ENCODE measurements at regions not wholly inside any gene's neighbourhood (a gene's known extent, or its start where the extent isn't known, plus 50 kb on each side); places are given as distances from the start of the nearest gene placed in this dataset.
"Not testable (repeated sequence)": the region's sequence is repeated elsewhere in the genome, so short reads cannot be mapped to it uniquely, and the experiment has no call there.

GRCh38 chr10:46098386-46098785, 52.3 kb upstream of the MSMB start:
- Histone ChIP-seq H3K36me3 (ENCODE audit: control insufficient read depth in 2 of 2, extremely low read depth in 1 of 2, insufficient read depth in 2 of 2, low read length in 2 of 2) (no peaks in the 10 kb centered on the region), H3K9me1 (replicated peaks; ENCODE audit: control insufficient read depth, extremely low read depth, insufficient read depth, low read length) (no peaks in the 10 kb centered on the region)
- intact Hi-C loops (cut with micrococcal nuclease), result no loop called here

GRCh38 chr10:46098925-46099324, 52.9 kb upstream of the MSMB start:
- H3K27me3 ChIP-seq (ENCODE audit: control insufficient read depth in 2 of 2, insufficient read depth in 2 of 2, low read length in 2 of 2); BruUV-seq (replicated peaks); dilution Hi-C loops (cut with MboI; ENCODE audit: extremely low pct_ligation_motif_present, low sequenced_read_pairs); H3K9me3 ChIP-seq (replicated peaks; ENCODE audit: control insufficient read depth, insufficient read depth, low read length); H3K36me3 ChIP-seq (ENCODE audit: control insufficient read depth in 2 of 2, extremely low read depth in 1 of 2, insufficient read depth in 2 of 2, low read length in 2 of 2); H3K9ac ChIP-seq (replicated peaks; ENCODE audit: extremely low read depth, insufficient read depth, low read length); H3K4me2 ChIP-seq (ENCODE audit: insufficient read depth, low read length); H4K20me1 ChIP-seq (replicated peaks; ENCODE audit: control insufficient read depth, extremely low read depth, insufficient read depth, low read length); H3K4me3 ChIP-seq (replicated peaks in 1 of 3; ENCODE audit: insufficient read depth in 1 of 3, low read depth in 1 of 3, low read length in 3 of 3); DNase-seq (ENCODE audit: low read depth, low spot score); H3K79me2 ChIP-seq (ENCODE audit: control insufficient read depth, insufficient read depth, low read length); intact Hi-C loops (cut with micrococcal nuclease); FAIRE-seq; H3K9me1 ChIP-seq (replicated peaks; ENCODE audit: control insufficient read depth, extremely low read depth, insufficient read depth, low read length); CTCF ChIA-PET; POLR2A ChIA-PET; H2AFZ ChIP-seq (ENCODE audit: low read depth, low read length); H3K27ac ChIP-seq (ENCODE audit: insufficient read depth, low read depth, low read length): not testable (repeated sequence)
- peaks cover 12% of the 10 kb centered on the region for H3K4me1 ChIP-seq (ENCODE audit: control insufficient read depth, extremely low read depth, insufficient read depth, low read length)

More at GRCh38 chr10:46098386-46098785, 52.3 kb upstream of the MSMB start:
- dilution Hi-C loops (cut with MboI; ENCODE audit: extremely low pct_ligation_motif_present, low sequenced_read_pairs), result no loop called here
- ChIA-PET POLR2A (no interaction called here), CTCF (no interaction called here)
- no peak for FAIRE-seq
- no peaks in the 10 kb centered on the region for H4K20me1 ChIP-seq (replicated peaks; ENCODE audit: control insufficient read depth, extremely low read depth, insufficient read depth, low read length)
- H3K4me1 ChIP-seq (ENCODE audit: control insufficient read depth, extremely low read depth, insufficient read depth, low read length), result peaks cover 12% of the 10 kb centered on the region
- no peak for DNase-seq (ENCODE audit: low read depth, low spot score)
- no peaks in the 10 kb centered on the region for H3K79me2 ChIP-seq (ENCODE audit: control insufficient read depth, insufficient read depth, low read length)
- no peak overlapping the region for H3K9ac ChIP-seq (replicated peaks; ENCODE audit: extremely low read depth, insufficient read depth, low read length)
- H3K27ac ChIP-seq (ENCODE audit: insufficient read depth, low read depth, low read length), result no peak overlapping the region
- no peak overlapping the region for H2AFZ ChIP-seq (ENCODE audit: low read depth, low read length)
- no peak overlapping the region for H3K4me2 ChIP-seq (ENCODE audit: insufficient read depth, low read length)
- BruUV-seq (replicated peaks), result no TSS peak
- H3K9me3 ChIP-seq (replicated peaks; ENCODE audit: control insufficient read depth, insufficient read depth, low read length), result no peaks in the 10 kb centered on the region
- no peak overlapping the region for H3K4me3 ChIP-seq (replicated peaks in 1 of 3; ENCODE audit: insufficient read depth in 1 of 3, low read depth in 1 of 3, low read length in 3 of 3)
- H3K27me3 ChIP-seq (ENCODE audit: control insufficient read depth in 2 of 2, insufficient read depth in 2 of 2, low read length in 2 of 2), result no peaks in the 10 kb centered on the region
- TF ChIP-seq POLR2A (IDR thresholded peaks at IDR 0.05; ENCODE audit: low read depth, low read length) (no peak), GATA2 (IDR thresholded peaks at IDR 0.05; ENCODE audit: insufficient read depth, insufficient read length, low read depth, low read length) (no peak), FOS (IDR thresholded peaks at IDR 0.05; ENCODE audit: borderline replicate concordance, insufficient read depth, low read length) (no peak), MAX (IDR thresholded peaks at IDR 0.05; ENCODE audit: insufficient read depth, insufficient read length) (no peak), MYC (IDR thresholded peaks at IDR 0.05; ENCODE audit: low read depth, low read length) (no peak), JUN (IDR thresholded peaks at IDR 0.05; ENCODE audit: borderline replicate concordance, insufficient read depth, insufficient read length, low read depth) (no peak), POLR2AphosphoS5 (IDR thresholded peaks at IDR 0.05; ENCODE audit: insufficient read depth, low read depth, low read length) (no peak), EZH2 (IDR thresholded peaks at IDR 0.05; ENCODE audit: borderline replicate concordance, low read depth, low read length, severe bottlenecking) (no peak), CTCF (IDR thresholded peaks at IDR 0.05; ENCODE audit: extremely low read depth in 1 of 2, insufficient read depth in 1 of 2, low read depth in 1 of 2, low read length in 2 of 2) (no peak)

Data from endothelial cell of umbilical vein (primary cell).